IMR-90 (cell line): ENCODE measurements at regions not wholly inside any gene's neighbourhood (a gene's known extent, or its start where the extent isn't known, plus 50 kb on each side); places are given as distances from the start of the nearest gene placed in this dataset.

Source experiments
- ATAC-seq: fragments of 200-7000 bp; cut with Tn5 transposase; 2 replicates; pipeline ENCODE4 v1.9.1; 2020; ENCODE audit warnings: low read depth, mild to moderate bottlenecking, moderate library complexity
- BruUV-seq: library from RNA; stranded (reverse); fragments of 400-500 nt; replicated peaks from 2 replicates; lab custom pipeline; 2021; lab: Mats Ljungman, UMichigan
- CTCF ChIA-PET: fragments of 300-600 bp; formaldehyde crosslinking; extraction: SDS; loops from one replicate; lab custom pipeline; 2021; ENCODE audit warnings: antibody characterized with exemption; lab: Yijun Ruan, JAX
- POLR2A ChIA-PET: fragments of 300-600 bp; sonication (Branson Sonifier 250); formaldehyde crosslinking; loops from one replicate; lab custom pipeline; 2022; ENCODE audit warnings: antibody characterized with exemption; ENCODE audit not compliant: unreplicated experiment; lab: Charles Lee
- DNase-seq: peaks from one replicate; pipeline ENCODE4 v3.0.0; 2013
- H2AFZ ChIP-seq: replicated peaks from 2 replicates; pipeline ENCODE3; 2013; ENCODE audit warnings: low read length, mild to moderate bottlenecking; ENCODE audit not compliant: poor library complexity
- H2AK5ac ChIP-seq: 2 replicates; pipeline ENCODE4 v1.6.1; 2013; ENCODE audit warnings: low read depth, low read length, inconsistent platforms
- H2AK9ac ChIP-seq: replicated peaks from 2 replicates; pipeline ENCODE3; 2013; ENCODE audit warnings: mild to moderate bottlenecking, low read depth, low read length, moderate library complexity; ENCODE audit not compliant: poor library complexity
- H2BK120ac ChIP-seq: 2 replicates; pipeline ENCODE4 v1.6.1; 2013; ENCODE audit warnings: low read depth, low read length, inconsistent platforms
- H2BK15ac ChIP-seq: 3 replicates; pipeline ENCODE4 v1.6.1; 2013; ENCODE audit warnings: low read depth, low read length, inconsistent platforms
- H2BK20ac ChIP-seq: 2 replicates; pipeline ENCODE4 v1.6.1; 2013; ENCODE audit warnings: low read depth, mild to moderate bottlenecking, inconsistent platforms, low read length, moderate library complexity
- H2BK5ac ChIP-seq: 2 replicates; pipeline ENCODE4 v1.6.1; 2013; ENCODE audit warnings: mild to moderate bottlenecking, low read depth, low read length, inconsistent platforms; ENCODE audit not compliant: poor library complexity, severe bottlenecking
- H3K14ac ChIP-seq: replicated peaks from 2 replicates; pipeline ENCODE4 v1.6.1; 2013; ENCODE audit warnings: low read depth, low read length, inconsistent platforms
- H3K18ac ChIP-seq: 2 replicates; pipeline ENCODE4 v1.6.1; 2013; ENCODE audit warnings: low read depth, low read length, control low read depth
- H3K23ac ChIP-seq: 2 replicates; pipeline ENCODE4 v1.6.1; 2013; ENCODE audit warnings: low read depth, low read length, inconsistent platforms
- H3K27ac ChIP-seq: 2 replicates; pipeline ENCODE4 v1.5.1; 2013; ENCODE audit warnings: mild to moderate bottlenecking, control low read depth, low read length; ENCODE audit not compliant: insufficient read depth
- H3K27me3 ChIP-seq: 2 replicates; pipeline ENCODE4 v1.6.1; 2013; ENCODE audit warnings: low read length; ENCODE audit not compliant: control insufficient read depth, insufficient read depth
- H3K36me3 ChIP-seq: 2 replicates; pipeline ENCODE4 v1.6.1; 2013; ENCODE audit warnings: low read length, mixed read lengths; ENCODE audit not compliant: control insufficient read depth, insufficient read depth
- H3K4ac ChIP-seq: 2 replicates; pipeline ENCODE4 v1.6.1; 2013; ENCODE audit warnings: low read depth, low read length, inconsistent platforms
- H3K4me1 ChIP-seq: 2 replicates; pipeline ENCODE4 v1.6.1; 2013; ENCODE audit warnings: low read length, mixed read lengths; ENCODE audit not compliant: control insufficient read depth, insufficient read depth
- H3K4me2 ChIP-seq: 2 replicates; pipeline ENCODE4 v1.6.1; 2013; ENCODE audit warnings: low read depth, mild to moderate bottlenecking, control low read depth, low read length, moderate library complexity
- H3K4me3 ChIP-seq: 2 replicates; pipeline ENCODE4 v1.5.1; 2013; ENCODE audit warnings: low read depth, mild to moderate bottlenecking, control low read depth, low read length, moderate library complexity; ENCODE audit not compliant: insufficient read depth
- H3K56ac ChIP-seq: 2 replicates; pipeline ENCODE4 v1.6.1; 2013; ENCODE audit warnings: low read length, inconsistent platforms; ENCODE audit not compliant: insufficient read depth; ENCODE audit errors: extremely low read depth
- H3K79me1 ChIP-seq, 2 experiments: 2 replicates each; pipeline ENCODE4 v1.6.1; 2013; ENCODE audit warnings: low read length in 2 of 2, inconsistent platforms in 1 of 2, low read depth in 1 of 2
- H3K9ac ChIP-seq: 2 replicates; pipeline ENCODE4 v1.6.1; 2013; ENCODE audit warnings: low read depth, low read length, control low read depth
- H3K9me1 ChIP-seq: 2 replicates; pipeline ENCODE4 v1.6.1; 2013; ENCODE audit warnings: low read length, inconsistent platforms; ENCODE audit not compliant: insufficient read depth
- H3K9me3 ChIP-seq: 2 replicates; pipeline ENCODE4 v1.6.1; 2013; ENCODE audit warnings: low read length; ENCODE audit not compliant: control insufficient read depth, insufficient read depth
- H4K20me1 ChIP-seq: 2 replicates; pipeline ENCODE4 v1.6.1; 2013; ENCODE audit warnings: low read length, inconsistent platforms; ENCODE audit not compliant: insufficient read depth
- H4K5ac ChIP-seq: 2 replicates; pipeline ENCODE4 v1.6.1; 2013; ENCODE audit warnings: mild to moderate bottlenecking, low read depth, low read length, control low read depth
- H4K8ac ChIP-seq, 2 experiments: 2 replicates each; pipeline ENCODE4 v1.6.1; 2013; ENCODE audit warnings: low read depth in 2 of 2, low read length in 2 of 2, control low read depth in 1 of 2, inconsistent platforms in 1 of 2
- H4K91ac ChIP-seq: 2 replicates; pipeline ENCODE4 v1.6.1; 2013; ENCODE audit warnings: low read depth, low read length, inconsistent platforms; ENCODE audit not compliant: insufficient read depth
- ELK1 ChIP-seq: fragments of 150-350 bp; IDR thresholded peaks from 2 replicates; pipeline ENCODE4 v1.6.1; 2016; ENCODE audit warnings: low read depth, mild to moderate bottlenecking, low read length, moderate library complexity, borderline replicate concordance
- WGBS, 2 experiments: methylation state at CpG; one replicate each; pipeline versions ENCODE4 v1.1.5 to v1.1.7; 2013; ENCODE audit warnings: missing lambda C conversion rate in 2 of 2; ENCODE audit not compliant: insufficient read length in 1 of 2; ENCODE audit errors: extremely low coverage in 2 of 2; 5-methylcytosine and 5-hydroxymethylcytosine counted together
- dilution Hi-C: fragments of 300-500 bp; cut with HindIII; formaldehyde crosslinking; loops from one replicate; pipeline ENCODE4 v1.14.3; 2018; ENCODE audit warnings: low sequenced_read_pairs; ENCODE audit not compliant: unreplicated experiment
- in situ Hi-C: fragments of 300-500 bp; cut with MboI; formaldehyde crosslinking; loops from 3 replicates; pipeline ENCODE4 v1.14.3; 2019; ENCODE audit warnings: low sequenced_read_pairs, inconsistent platforms, mixed read lengths
- intact Hi-C: fragments of 100-400 bp; cut with micrococcal nuclease; formaldehyde crosslinking; loops from 2 replicates; pipeline ENCODE4 v1.10.0; 2022

- no peak for DNase-seq
- no peak overlapping the region for H4K91ac ChIP-seq
- in situ Hi-C loops = no loop called here
- TF ChIP-seq ELK1 = no peak
- ChIA-PET CTCF (no interaction called here), POLR2A (no interaction called here)
- H2AK5ac ChIP-seq = no peak overlapping the region
- H3K4ac ChIP-seq = no peak overlapping the region
- H2AK9ac ChIP-seq = no peak overlapping the region
- H3K18ac ChIP-seq = no peak overlapping the region
- no peak overlapping the region for H3K4me2 ChIP-seq
- H3K14ac ChIP-seq = no peak overlapping the region
- BruUV-seq = no TSS peak
- H3K9ac ChIP-seq = no peak overlapping the region
- no peak overlapping the region for H3K56ac ChIP-seq
- no peaks in the 10 kb centered on the region for H3K4me1 ChIP-seq
- no peak overlapping the region for H2BK20ac ChIP-seq
- H3K4me3 ChIP-seq = no peak overlapping the region
- intact Hi-C loops = no loop called here
- H3K23ac ChIP-seq = no peak overlapping the region; the same call in 1 of the 2 replicates
- H2BK15ac ChIP-seq = no peak overlapping the region
- H3K79me1 ChIP-seq = no peaks in the 10 kb centered on the region
- H3K9me1 ChIP-seq = no peaks in the 10 kb centered on the region
- H3K9me3 ChIP-seq = no peaks in the 10 kb centered on the region
- no peak overlapping the region for H2BK5ac ChIP-seq
- WGBS, 2 experiments = no CpG with 5 or more reads among the region's 4 CpGs
- ATAC-seq = peak; percentile 24; the same call in 1 of the 2 replicates
- H3K27me3 ChIP-seq = no peaks in the 10 kb centered on the region
- no peaks in the 10 kb centered on the region for H4K20me1 ChIP-seq
- H4K8ac ChIP-seq = no peak overlapping the region
- H3K27ac ChIP-seq = no peak overlapping the region
- no peaks in the 10 kb centered on the region for H3K36me3 ChIP-seq
- H2BK120ac ChIP-seq = no peak overlapping the region
- dilution Hi-C loops = no loop called here
- H4K5ac ChIP-seq = no peak overlapping the region
- H2AFZ ChIP-seq = peak overlapping the region; percentile 13
These were observed 119.6 kb upstream of the RUNX1 start for GRCh38 chr21:35168735-35169134.
